ENCODE measurements at regions not wholly inside any gene's neighbourhood (a gene's known extent, or its start where the extent isn't known, plus 50 kb on each side); places are given as distances from the start of the nearest gene placed in this dataset.

- no peak for TF ChIP-seq EZH2 (IDR thresholded peaks at IDR 0.05; ENCODE audit: borderline replicate concordance, low read depth, low read length, severe bottlenecking)
- no peak for TF ChIP-seq CTCF (IDR thresholded peaks at IDR 0.05; ENCODE audit: borderline replicate concordance, extremely low read depth, low read length, poor library complexity, severe bottlenecking)
Observed at GRCh38 chr2:120619579-120619978, 116.1 kb upstream of the GLI2 start.
